ENCODE measurements at regions not wholly inside any gene's neighbourhood (a gene's known extent, or its start where the extent isn't known, plus 50 kb on each side); places are given as distances from the start of the nearest gene placed in this dataset.

DNA sequence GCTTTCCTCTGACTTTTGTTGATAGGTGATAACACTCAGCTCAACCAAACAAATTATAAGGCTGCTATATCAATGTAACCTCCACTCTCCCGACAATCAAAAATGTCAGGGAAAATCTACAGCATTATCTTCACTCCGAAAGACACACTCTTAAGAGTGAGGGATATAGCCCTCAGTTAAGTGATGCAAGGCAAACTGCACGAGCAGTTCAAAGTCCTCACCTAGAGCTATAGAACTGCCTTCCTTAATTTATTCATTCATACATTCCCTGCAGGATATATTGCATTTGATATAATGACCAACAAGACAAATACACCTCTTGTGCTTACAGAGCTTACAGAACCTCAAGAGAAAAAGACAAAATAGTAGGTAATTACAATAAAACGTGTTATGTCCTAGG is 378.1 kb downstream of the ELAVL2 start:
- Mint-ChIP-seq H3K9me3 (ENCODE audit: unreplicated experiment) (no peaks in the 10 kb centered on the region), H3K4me1 (ENCODE audit: unreplicated experiment) (peaks cover 31% of the 10 kb centered on the region), H3K27ac (ENCODE audit: unreplicated experiment) (no peak overlapping the region), H3K4me3 (ENCODE audit: unreplicated experiment) (no peak overlapping the region), H3K36me3 (ENCODE audit: low read depth, unreplicated experiment) (no peaks in the 10 kb centered on the region), H3K27me3 (ENCODE audit: unreplicated experiment) (peaks cover 11% of the 10 kb centered on the region)
- no peak for TF ChIP-seq CTCF (IDR thresholded peaks at IDR 0.05; ENCODE audit: unreplicated experiment)
- no peak for DNase-seq (ENCODE audit: low spot score)

- peaks cover 9% of the 10 kb centered on the region for H3K27me3 Mint-ChIP-seq (ENCODE audit: unreplicated experiment)
- no peak overlapping the region for H3K4me3 Mint-ChIP-seq (ENCODE audit: unreplicated experiment)
- no peaks in the 10 kb centered on the region for H3K36me3 Mint-ChIP-seq (ENCODE audit: low read depth, unreplicated experiment)
- no peak overlapping the region for H3K27ac Mint-ChIP-seq (ENCODE audit: unreplicated experiment)
- TF ChIP-seq CTCF (IDR thresholded peaks at IDR 0.05; ENCODE audit: unreplicated experiment), result no peak
- H3K4me1 Mint-ChIP-seq (ENCODE audit: unreplicated experiment), result peaks cover 25% of the 10 kb centered on the region
- no peak for DNase-seq (ENCODE audit: low spot score)
- H3K9me3 Mint-ChIP-seq (ENCODE audit: unreplicated experiment), result no peaks in the 10 kb centered on the region
Measured at GRCh38 chr9:23451802-23452418, 374.1 kb downstream of the ELAVL2 start.

DNA sequence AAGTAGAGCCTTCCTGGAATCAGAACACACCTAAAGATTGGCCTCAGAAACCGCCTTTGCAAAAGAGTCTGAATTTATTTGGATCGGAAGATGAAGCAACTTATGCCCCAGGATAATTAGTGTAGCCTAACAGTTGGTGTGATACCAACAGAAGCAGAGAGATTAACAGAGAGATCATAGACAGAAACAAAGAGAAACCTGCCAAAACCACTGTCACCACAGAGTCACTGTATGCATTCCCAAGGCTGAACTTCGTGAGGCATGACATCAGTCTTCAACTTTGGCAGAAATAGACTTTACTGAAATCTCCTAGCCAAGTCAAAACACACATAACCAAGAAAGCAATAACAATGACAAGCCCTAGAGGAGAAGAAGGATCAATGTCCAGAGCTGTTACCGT is 361.8 kb downstream of the ELAVL2 start:
- H3K27ac Mint-ChIP-seq (ENCODE audit: unreplicated experiment), result no peak overlapping the region
- no peaks in the 10 kb centered on the region for H3K36me3 Mint-ChIP-seq (ENCODE audit: low read depth, unreplicated experiment)
- H3K4me3 Mint-ChIP-seq (ENCODE audit: unreplicated experiment), result no peak overlapping the region
- no peak for TF ChIP-seq CTCF (IDR thresholded peaks at IDR 0.05; ENCODE audit: unreplicated experiment)
- no peaks in the 10 kb centered on the region for H3K4me1 Mint-ChIP-seq (ENCODE audit: unreplicated experiment)
- no peak for DNase-seq (ENCODE audit: low spot score)
- no peaks in the 10 kb centered on the region for H3K27me3 Mint-ChIP-seq (ENCODE audit: unreplicated experiment)
- no peaks in the 10 kb centered on the region for H3K9me3 Mint-ChIP-seq (ENCODE audit: unreplicated experiment)

DNA sequence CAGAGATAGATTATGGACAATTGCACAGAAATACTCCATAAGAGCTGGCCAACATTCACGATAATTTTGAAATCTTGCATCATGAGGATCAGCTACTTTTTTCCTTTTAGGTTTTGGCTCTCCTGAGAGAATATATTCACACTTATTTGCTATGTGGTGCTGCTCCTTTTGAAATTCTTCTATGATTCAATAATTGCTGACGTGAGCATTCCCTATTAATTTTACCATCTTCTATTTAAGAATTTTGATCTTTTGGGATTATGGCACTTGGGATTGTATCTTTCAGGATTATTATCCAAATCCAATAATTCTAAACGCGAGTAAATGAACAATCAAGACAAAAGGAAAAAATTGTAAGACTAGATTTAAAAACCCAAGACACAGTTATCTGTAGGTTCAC is 358.8 kb downstream of the ELAVL2 start:
- no peaks in the 10 kb centered on the region for H3K4me1 Mint-ChIP-seq (ENCODE audit: unreplicated experiment)
- H3K9me3 Mint-ChIP-seq (ENCODE audit: unreplicated experiment), result no peaks in the 10 kb centered on the region
- no peaks in the 10 kb centered on the region for H3K27me3 Mint-ChIP-seq (ENCODE audit: unreplicated experiment)
- H3K4me3 Mint-ChIP-seq (ENCODE audit: unreplicated experiment), result no peak overlapping the region
- no peak for DNase-seq (ENCODE audit: low spot score)
- H3K27ac Mint-ChIP-seq (ENCODE audit: unreplicated experiment), result no peak overlapping the region
- H3K36me3 Mint-ChIP-seq (ENCODE audit: low read depth, unreplicated experiment), result no peaks in the 10 kb centered on the region
- no peak for TF ChIP-seq CTCF (IDR thresholded peaks at IDR 0.05; ENCODE audit: unreplicated experiment)

DNA sequence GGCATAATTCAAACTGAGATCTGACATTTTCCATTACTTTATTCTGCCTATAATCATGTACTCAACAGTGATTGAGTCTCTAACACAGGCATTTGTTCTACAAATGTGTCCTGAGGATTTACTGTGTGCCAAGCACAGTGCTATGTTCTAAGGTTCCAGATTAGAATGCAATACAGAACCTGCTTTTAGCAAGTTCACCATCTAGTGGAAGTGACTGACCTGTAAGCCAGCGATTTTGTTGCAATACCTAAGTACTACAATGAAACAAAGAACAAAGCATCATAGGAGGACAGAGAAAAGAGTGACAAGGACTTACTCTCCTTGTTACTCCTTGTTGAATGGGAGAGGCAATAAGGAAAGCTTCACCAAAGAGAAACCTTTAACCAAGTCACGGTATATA is 348.1 kb downstream of the ELAVL2 start:
- H3K27ac Mint-ChIP-seq (ENCODE audit: unreplicated experiment), result no peak overlapping the region
- no peak overlapping the region for H3K4me3 Mint-ChIP-seq (ENCODE audit: unreplicated experiment)
- DNase-seq (ENCODE audit: low spot score), result no peak
- H3K36me3 Mint-ChIP-seq (ENCODE audit: low read depth, unreplicated experiment), result no peaks in the 10 kb centered on the region
- no peak for TF ChIP-seq CTCF (IDR thresholded peaks at IDR 0.05; ENCODE audit: unreplicated experiment)
- H3K27me3 Mint-ChIP-seq (ENCODE audit: unreplicated experiment), result no peaks in the 10 kb centered on the region
- no peaks in the 10 kb centered on the region for H3K4me1 Mint-ChIP-seq (ENCODE audit: unreplicated experiment)
- no peaks in the 10 kb centered on the region for H3K9me3 Mint-ChIP-seq (ENCODE audit: unreplicated experiment)

All from endothelial cell (in vitro differentiated cells).